NCI-H510A treated with DMSO at 0.1 percent for 48 hours (cell line): ENCODE measurements at regions not wholly inside any gene's neighbourhood (a gene's known extent, or its start where the extent isn't known, plus 50 kb on each side); places are given as distances from the start of the nearest gene placed in this dataset.

Experiments
- DNase-seq: peaks from one replicate; lab custom pipeline; 2025; lab: John Stamatoyannopoulos, UW

DNA sequence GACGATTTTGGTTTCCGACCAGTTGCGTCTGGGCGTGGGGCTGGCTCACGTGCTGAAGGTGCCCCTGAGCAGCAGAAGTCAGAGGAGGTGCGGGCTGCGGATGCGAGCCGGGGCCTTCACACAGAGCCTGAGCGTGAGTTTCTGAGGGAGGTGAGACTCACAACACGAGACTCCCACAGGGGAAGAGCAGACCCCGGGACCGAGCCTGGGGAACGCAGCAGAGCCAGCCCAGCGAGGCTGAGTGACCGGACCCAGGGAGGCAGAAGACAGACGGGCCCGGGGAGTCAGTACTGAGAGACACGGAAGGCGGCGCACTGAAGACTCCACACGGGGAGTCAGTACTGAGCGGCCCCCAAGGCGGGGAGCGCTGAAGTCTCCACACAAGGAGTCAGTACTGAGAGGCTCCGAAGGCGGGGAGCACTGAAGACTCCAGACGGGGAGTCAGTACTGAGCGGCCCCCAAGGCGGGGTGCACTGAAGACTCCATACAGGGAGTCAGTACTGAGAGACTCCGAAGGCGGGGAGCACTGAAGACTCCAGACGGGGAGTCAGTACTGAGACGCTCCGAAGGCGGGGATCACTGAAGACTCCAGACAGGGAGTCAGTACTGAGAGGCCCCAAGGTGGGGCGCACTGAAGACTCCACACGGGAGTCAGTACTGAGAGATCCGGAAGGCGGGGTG lies 77.8 kb downstream of the DLL1 start:
- DNase-seq, result no peak

DNA sequence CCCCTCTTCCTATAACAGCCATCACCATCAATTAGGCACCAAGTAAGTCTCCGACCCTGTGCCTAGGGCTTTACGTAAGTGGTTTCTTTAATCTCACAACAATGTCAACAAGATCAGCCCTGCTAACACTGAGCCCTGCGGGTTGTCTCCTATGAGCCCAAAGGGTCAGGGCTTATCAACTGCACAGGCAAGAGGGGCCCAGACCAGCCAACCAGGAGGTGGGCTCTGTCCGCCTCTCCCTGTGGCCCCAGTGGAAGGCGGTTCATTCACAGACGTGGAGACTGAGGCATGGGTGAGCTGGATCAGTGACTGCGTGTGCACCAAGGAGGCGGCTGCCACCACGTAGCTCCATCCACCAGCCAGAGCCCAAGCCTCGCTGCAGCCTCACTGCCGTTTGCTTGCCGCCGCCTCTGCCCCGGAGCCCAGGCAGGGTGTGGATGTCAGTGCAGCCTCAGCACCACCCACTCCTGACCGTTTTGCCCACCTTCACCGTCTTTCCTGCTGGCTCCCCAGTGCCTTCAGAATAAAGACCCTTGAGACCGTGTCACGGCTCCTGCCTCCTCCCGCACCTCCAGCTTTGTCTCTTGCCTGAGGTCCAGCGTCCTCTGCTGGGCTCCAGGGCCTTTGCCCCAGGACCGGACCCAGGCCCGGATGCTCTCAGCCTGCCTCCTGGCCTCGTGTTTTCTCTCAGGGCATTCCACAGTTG lies 78.7 kb downstream of the DLL1 start:
- DNase-seq, result no peak

DNA sequence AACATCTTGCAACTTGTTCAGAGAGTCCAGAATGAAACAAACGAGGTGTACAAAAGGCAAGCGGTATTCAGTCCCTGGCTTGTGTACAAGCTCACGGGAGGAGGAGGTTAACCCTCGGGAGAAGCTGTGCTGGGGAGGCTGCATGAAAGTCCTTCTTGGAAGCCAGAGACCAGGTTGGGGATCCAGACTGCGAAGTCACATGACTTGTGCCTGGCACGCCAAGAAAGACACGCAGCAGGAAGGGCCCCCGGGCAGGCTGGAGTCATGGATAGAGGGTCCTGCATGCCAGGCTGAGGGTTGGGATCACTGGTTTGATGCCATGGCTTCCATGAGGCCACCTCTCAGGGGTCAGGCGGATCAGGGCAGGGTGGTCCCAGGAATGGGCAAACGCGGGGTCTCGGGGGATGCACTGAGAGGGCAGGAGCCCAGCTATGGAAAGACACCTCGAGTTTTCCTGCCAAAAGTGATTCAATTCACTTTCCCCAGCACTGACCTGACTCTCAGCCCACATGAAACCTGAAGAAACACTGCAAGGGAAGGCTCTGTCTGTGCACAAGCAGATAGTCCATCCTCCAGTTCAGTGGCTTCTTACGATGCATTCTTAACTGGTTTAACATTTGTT lies 79.4 kb downstream of the DLL1 start:
- DNase-seq, result no peak

DNA sequence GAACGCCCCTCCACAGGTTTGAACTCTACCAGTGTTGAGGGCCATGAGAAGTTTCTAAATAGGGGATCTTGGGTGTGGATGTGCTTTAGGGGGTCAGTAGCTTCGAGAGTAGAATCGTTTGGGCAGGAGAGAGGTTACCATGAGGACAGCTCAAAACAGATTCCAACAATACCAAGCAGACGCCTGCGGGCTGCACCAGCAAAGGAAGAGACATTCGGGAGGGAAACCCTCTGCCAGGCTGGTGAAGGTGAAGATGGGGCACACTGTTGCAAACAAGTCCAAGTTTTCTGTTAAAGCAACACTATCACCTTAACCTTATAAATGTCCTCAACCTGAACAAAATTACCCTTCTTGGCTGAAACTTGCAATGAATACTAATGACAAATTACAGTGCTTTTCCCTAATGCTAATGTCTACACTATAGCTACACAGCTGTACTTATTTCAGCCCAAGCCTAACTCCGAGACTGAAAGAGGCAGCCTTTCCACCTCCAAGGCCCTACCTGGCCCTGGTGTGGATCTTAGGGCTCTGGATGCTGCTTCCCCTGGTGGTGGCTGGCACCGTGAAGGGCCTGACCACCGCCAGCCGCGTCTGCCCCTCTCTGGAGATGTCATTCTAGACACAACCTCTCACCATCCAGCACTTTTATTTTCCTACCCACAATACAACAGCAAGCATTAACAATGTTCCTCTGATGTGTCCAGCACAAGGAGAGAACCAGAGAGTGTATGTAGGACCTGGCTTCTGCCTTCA lies 80.1 kb downstream of the DLL1 start:
- no peak for DNase-seq

DNA sequence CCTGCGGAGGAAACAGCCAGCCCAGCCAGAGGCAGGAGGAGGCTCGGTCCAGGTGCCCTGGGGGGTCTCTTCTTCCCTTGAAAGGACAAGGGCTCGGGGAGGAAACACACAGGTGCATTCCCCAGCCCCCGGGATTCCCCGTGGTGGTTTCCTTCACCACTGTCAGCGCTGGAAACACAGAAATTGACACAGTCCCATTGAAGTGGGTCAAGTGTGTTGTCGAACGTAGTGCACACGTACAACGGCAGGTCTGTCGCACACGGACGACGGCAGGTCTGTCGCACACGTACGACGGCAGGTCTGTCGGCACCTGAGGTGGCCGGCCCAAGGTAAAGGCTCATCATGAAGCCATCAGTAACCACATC lies 80.9 kb downstream of the DLL1 start:
- no peak for DNase-seq

DNA sequence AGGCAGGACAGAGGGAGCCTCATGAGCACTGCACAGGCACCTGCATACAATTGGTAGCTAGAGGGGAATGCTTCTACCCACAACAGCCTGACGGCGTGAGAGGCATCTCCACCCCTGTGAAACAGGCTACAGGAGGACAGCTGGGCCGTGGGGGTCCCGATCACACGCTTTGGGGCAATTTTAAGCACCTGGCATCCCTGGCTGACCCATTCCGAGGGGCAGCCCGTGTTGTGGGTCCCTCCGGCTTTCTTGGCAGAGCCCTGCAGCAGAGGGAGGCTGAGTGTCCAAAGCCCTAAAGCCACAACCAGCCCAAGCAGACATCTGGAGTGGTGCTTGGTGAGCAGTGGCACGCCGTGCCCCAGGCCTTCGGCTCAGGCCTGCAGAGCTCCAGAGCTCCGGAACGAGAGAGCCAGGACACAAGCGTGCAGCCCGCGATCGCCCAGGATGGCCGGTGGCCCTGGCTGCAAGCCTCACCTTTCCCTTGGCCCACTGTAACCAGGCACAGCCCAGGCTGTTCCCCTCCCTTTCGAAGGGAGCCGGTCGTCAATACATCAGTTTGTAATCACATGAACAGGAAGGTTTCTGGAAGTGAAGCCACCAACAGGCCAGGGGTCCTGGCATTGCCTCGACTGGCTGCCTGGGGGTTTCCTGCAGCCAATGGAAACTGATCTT lies 81.4 kb downstream of the DLL1 start:
- no peak for DNase-seq

DNA sequence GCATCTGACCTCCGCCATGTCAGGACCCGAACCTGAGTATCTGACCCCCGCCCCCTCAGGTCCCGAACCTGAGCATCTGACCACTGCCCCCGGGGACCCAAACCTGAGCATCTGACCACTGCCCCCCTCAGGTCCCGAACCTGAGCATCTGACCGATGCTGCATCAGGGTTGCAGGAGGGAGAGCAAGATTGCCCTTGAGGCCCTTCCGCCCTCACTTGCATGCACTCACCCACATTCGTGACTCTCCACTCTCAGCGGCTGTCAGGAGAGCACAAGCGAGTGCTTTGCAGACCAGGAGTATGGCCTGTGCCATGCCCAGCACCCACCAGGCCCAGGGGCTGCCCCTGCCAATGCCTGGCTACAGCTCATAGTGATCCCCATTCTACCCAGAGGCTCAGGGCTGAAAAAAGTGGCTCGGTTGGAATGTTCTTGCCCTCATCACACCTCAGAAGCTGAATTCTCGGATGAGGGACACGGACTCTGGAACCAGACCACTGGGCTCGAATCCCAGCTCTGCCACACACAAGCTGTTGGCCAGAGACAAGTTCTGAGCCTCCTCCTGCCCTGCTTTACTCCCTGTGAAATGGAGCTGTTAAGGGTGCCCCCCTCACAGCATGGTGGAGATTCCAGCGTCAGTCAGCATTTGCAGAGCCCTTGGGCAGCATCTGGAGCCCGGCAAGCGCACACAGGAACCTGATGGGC lies 82.1 kb downstream of the DLL1 start:
- no peak for DNase-seq

DNA sequence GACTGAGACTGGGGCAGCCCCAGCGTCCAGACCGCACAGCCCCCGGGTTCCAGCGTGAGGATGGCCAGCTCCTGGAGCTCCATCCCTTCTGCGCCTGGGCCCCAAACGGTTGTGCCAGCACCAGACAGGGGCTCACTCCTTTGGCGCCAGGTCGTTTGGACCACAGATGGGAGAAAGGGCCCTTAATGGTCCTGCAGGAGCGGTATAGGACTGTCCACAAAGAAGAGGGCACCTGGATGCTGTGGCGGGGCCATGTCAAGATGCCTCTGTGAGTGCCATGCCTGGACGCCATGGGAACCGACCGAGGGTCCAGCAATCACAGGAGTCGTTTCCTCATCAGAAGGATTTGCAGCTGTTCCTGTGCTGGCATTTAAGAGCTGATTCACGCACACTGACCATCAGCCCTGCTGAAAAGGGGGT lies 82.7 kb downstream of the DLL1 start:
- DNase-seq, result no peak

DNA sequence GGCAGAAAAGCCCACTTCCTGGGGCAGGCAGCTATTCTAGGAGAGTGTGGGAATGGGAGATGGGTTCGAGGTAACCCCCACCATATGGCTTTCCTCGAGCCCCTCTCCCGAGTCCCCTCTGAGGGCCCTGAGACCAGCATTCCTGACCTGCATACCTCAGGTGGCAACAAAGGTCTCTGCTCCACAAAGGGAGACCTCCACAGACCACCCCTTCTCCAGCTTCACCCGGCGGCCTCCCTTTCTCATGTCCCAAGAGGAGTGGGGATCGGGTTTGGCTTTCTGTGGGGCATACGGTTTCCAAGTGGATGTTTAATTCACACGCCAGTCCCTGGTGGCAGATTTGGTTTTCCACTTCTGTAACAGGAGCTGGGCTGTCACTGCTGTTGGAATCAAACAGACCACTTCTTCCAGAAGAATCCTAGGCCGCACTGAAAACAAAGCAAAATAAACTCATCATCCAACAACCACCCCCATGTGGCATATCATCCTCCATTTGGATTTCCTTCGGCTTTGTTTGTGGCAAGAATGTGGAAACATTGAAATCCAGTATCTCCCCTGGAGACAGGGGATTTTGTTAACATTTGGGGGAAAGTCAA lies 83.2 kb downstream of the DLL1 start:
- DNase-seq, result no peak

DNA sequence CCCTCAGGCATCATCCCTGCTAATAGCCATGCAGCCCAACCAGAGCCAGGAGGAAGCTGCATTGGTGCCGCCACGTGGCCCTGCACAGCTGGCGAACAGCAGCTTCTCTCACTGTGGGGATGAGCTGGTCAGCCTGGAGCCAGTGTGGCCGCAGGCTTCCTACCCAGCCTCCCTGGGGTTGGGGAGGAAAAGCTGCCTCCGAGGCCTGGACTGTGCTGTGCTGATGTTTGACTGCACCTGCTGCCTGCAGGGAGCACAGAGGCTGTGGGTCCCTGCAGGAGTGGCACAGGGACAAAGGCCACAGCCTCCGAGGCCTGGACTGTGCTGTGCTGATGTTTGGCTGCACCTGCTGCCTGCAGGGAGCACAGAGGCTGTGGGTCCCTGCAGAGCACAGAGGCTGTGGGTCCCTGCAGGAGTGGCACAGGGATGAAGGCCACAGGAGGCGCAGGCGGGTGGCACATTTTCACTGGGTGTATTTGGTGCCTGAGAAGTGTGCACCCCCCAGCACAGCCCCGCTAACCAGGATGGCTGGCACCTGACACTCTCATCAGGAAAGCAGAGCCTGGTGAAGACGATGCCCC lies 83.9 kb downstream of the DLL1 start:
- DNase-seq, result no peak

DNA sequence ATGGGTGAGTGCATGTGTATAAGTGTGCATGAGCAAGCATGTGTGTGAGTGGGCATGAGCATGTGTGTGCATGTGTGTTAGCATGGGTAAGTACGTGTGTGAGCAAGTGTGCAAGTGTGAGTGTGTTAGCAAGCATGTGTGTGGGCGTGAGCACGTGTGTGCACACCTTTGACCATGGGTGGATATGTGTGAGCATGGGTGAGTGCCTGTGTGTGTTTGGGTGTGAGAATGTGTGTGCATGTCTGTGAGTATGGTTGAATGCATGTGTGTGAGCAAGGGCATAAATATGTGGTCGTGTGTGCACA lies 84.6 kb downstream of the DLL1 start:
- DNase-seq, result no peak

DNA sequence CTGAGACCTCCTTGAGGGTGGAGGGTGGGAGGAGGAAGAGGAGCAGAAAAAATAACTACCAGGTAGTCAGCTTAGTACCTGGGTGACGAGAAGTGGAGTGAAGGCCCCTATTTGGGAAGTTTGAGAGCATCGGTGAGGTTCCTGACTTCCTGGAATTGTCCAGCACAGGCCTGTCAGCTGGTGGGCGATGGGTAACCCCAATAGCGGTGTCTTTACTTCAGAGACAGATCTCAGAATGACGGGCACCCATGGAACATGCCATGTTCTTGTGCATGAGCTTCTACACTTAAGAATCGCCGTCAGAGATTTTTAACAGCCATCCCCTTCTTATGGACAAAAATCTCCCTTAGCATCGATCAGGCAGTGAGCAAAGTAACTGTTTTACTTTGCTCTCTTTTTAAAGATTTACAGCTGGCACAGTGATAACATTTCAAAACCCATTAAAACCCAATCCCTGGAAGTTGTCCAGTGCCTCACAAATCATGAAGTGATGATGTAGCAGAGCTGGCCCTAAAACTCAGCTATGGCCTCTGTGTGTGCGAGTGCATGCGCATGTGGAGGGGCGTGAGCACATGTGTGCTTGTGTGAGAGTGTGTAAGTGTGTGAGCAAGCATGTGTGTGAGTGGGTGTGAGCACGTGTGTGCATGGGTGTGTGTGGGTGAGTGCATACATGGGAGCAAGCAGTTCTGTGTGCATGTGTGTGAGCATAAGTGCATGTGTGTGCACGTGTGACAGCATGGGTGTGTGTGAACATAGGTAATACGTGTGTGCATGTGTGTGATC lies 85.2 kb downstream of the DLL1 start:
- no peak for DNase-seq

DNA sequence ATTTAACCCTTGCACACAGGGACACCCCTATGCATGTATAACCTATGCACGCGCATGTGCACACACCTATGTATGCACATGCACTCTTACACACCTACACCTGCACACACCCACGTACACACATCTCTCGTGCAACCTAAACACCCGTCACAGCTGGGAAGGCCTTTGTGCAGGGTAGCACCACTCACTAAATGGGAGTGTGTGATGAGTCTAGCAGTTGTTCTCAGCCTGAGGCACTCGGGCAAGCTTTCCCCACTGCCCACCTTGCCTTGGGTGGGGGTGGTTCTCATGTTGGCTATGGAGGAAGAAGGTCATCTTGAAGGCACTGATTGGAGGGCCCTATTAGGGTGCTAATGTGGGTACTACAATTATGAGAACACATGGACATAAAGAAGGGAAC lies 85.8 kb downstream of the DLL1 start:
- DNase-seq, result no peak

DNA sequence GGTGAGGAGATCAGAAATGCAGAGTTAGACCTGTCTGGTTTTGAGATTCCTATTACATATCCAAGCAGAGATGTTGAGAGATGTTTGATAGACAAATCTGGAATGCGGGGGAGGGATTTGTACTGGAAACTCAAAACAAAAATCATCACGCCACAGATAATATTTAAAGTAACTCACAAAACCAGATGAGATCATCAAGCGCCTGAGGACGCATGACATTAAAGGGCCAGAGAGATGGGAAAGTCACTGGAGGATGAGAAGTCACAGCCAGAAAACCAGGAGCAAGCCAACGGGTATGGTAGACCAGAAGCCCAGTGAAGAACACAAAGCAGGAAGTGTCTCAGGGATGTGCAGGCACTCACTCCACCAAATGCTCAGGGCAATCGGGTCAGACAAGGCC lies 87.7 kb downstream of the DLL1 start:
- no peak for DNase-seq

DNA sequence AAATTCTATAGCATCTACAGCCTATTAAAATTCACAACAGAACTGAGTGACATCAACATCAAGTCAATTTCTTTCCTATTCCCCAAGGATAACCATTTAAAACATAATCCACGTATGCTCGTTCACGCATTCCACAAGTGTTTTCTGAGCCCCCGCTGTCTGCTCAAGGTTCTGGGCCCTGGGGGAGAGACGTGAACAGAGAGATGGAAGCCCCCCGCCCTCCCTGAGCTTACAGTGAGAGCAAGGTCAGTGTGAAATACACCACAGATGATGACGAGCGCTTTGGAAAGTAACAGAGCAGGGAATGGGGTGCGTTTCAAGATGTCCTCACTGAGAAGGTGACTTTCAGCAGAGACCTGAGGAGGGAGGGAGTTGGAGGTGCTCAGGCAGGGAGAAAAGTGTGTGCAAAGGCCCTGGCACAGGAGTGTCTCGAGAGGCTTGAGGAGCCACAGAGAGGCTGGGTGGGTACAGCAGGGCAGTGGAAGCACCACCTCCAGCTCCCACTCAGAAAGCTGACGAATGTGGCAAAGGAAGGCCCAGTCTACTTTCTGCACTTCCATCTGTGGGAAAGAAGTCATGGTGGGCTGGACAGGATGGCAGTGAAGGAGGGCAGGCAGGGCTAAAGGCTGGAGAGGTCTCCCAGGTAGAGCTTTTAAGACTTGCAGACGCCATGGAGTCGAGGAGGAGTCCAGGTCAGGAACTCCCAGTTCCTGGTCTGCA lies 88.3 kb downstream of the DLL1 start:
- no peak for DNase-seq

DNA sequence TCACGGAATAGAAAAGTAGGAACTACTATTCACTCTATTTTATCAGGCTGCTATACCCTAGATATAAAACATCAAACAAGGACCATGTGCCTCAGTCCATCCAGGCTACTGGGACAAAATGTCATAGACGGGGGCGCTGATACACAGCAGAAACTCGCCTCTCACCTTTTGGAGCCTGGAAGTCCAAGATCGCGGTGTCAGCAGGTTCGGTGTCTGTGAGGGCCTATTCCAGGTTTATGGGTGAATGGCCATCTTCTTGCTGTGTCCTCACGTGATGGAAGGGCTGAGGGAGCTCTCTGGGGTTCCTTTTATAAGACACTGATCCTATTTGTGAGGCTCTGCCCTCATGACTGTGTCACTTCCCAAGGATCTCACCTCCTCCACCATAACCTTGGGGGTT lies 89.5 kb downstream of the DLL1 start:
- DNase-seq, result no peak

DNA sequence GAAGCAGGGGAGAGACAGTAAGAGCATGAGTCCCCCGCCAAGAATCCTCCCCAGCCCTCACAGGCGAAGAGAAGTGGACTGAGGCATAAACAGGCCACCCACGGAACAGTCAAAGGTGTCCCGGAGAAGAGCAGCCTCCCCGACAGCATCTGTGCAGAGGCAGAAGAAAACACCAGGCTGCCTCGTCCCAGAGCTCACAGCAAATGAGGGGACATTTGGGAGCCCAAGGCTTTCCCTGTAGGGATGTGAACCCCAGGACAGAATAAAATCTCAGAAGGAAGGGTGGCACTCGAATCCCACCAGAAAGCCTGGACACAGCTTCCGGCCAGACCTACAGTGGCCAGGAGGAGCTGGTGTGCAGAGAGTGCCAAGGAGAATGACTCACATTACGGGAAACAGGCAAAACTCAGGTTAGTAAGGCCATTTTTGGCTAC lies 90.4 kb downstream of the DLL1 start:
- no peak for DNase-seq

DNA sequence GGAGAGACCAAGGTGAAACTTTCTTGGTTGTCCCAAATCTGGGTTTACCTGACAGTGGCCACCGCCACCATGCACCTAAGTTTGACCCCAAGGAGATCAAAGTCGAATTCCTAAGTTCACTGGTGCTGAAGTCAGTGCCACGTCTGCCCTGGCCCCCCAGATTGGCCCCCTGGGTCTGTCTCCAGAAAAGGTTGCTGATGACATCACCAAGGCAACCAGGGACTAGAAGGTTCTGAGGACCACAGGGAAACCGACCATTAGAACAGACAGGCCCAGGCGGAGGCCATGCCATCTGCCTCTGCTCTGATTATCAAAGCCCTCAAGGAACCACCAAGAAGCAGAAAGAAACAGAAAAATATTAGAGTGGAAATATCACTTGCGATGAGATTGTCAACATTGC lies 91.2 kb downstream of the DLL1 start:
- no peak for DNase-seq

DNA sequence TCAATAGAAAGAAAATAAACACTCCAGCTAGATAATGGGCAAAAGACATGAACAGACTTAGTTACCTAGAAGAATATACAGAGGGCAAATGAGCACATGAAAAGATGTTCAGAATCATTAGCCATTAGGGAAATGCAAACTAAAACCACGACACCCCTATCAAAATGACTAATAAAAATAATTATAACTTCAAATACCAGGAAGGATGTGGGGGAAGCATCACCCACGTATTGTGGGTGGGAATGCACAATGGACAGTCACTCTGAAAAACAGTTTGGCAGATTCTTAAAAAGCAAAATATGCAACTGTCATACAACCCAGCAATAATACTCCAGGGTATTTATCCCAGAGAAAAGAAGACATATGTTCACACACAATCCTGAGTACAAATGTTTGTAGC lies 92.6 kb downstream of the DLL1 start:
- DNase-seq, result no peak
